Astrocyte (in vitro differentiated cells and primary cell): ENCODE measurements at regions not wholly inside any gene's neighbourhood (a gene's known extent, or its start where the extent isn't known, plus 50 kb on each side); places are given as distances from the start of the nearest gene placed in this dataset.

Experiments
- DNase-seq: peaks from one replicate; pipeline ENCODE4 v3.0.0-alpha.2; 2010; ENCODE audit warnings: low read depth
- FAIRE-seq: peaks from 2 replicates; lab custom pipeline; 2011; peaks lifted over from hg19 to GRCh38; lab: Jason Lieb, UNC
- H2AFZ ChIP-seq: 2 replicates; pipeline ENCODE4 v1.6.0; 2012; ENCODE audit warnings: low read depth, low read length, inconsistent platforms
- H3K27ac ChIP-seq: 2 replicates; pipeline ENCODE4 v1.5.1; 2011; ENCODE audit warnings: low read depth, low read length, inconsistent platforms
- H3K27me3 ChIP-seq: 2 replicates; pipeline ENCODE4 v1.6.0; 2011; ENCODE audit warnings: low read length, inconsistent platforms; ENCODE audit not compliant: insufficient read depth
- H3K36me3 ChIP-seq: 2 replicates; pipeline ENCODE4 v1.5.1; 2011; ENCODE audit warnings: low read length, inconsistent platforms; ENCODE audit not compliant: insufficient read depth
- H3K4me1 ChIP-seq: 2 replicates; pipeline ENCODE4 v1.5.1; 2011; ENCODE audit warnings: low read length, inconsistent platforms; ENCODE audit not compliant: insufficient read depth
- H3K4me2 ChIP-seq: 2 replicates; pipeline ENCODE4 v1.6.0; 2012; ENCODE audit warnings: low read length, inconsistent platforms
- H3K4me3 ChIP-seq: 2 replicates; pipeline ENCODE4 v1.5.1; 2011; ENCODE audit warnings: low read depth, mild to moderate bottlenecking, low read length, inconsistent platforms; ENCODE audit not compliant: insufficient read depth
- H3K79me2 ChIP-seq: 2 replicates; pipeline ENCODE4 v1.6.0; 2012; ENCODE audit warnings: mild to moderate bottlenecking, low read length, inconsistent platforms; ENCODE audit not compliant: insufficient read depth
- H3K9ac ChIP-seq: 2 replicates; pipeline ENCODE4 v1.6.0; 2012; ENCODE audit warnings: mild to moderate bottlenecking, low read length, inconsistent platforms
- H3K9me3 ChIP-seq: 2 replicates; pipeline ENCODE4 v1.5.1; 2012; ENCODE audit warnings: low read depth, mild to moderate bottlenecking, low read length, inconsistent platforms; ENCODE audit not compliant: insufficient read depth
- H4K20me1 ChIP-seq: 2 replicates; pipeline ENCODE4 v1.6.0; 2012; ENCODE audit warnings: low read length, inconsistent platforms; ENCODE audit not compliant: insufficient read depth
- H3K27ac Mint-ChIP-seq: one replicate; pipeline ENCODE4 v1.8.0; 2021; ENCODE audit warnings: mild to moderate bottlenecking, mixed read lengths; ENCODE audit not compliant: unreplicated experiment
- H3K27me3 Mint-ChIP-seq: one replicate; pipeline ENCODE4 v1.8.0; 2021; ENCODE audit warnings: low read depth, mixed read lengths; ENCODE audit not compliant: unreplicated experiment
- H3K36me3 Mint-ChIP-seq: one replicate; pipeline ENCODE4 v1.8.0; 2021; ENCODE audit warnings: low read depth, mixed read lengths; ENCODE audit not compliant: unreplicated experiment
- H3K4me1 Mint-ChIP-seq: one replicate; pipeline ENCODE4 v1.8.0; 2021; ENCODE audit warnings: low read depth, mixed read lengths; ENCODE audit not compliant: unreplicated experiment
- H3K4me3 Mint-ChIP-seq: one replicate; pipeline ENCODE4 v1.8.0; 2021; ENCODE audit warnings: mild to moderate bottlenecking, moderate library complexity, mixed read lengths; ENCODE audit not compliant: unreplicated experiment
- H3K9me3 Mint-ChIP-seq: one replicate; pipeline ENCODE4 v1.8.0; 2021; ENCODE audit warnings: mild to moderate bottlenecking, mixed read lengths; ENCODE audit not compliant: unreplicated experiment
- EZH2 ChIP-seq: IDR thresholded peaks from 2 replicates; pipeline ENCODE4 v1.6.1; 2012; ENCODE audit warnings: mild to moderate bottlenecking, low read length, inconsistent platforms; ENCODE audit not compliant: insufficient read depth
- TF ChIP-seq, protein P1 (sequence below): IDR thresholded peaks from 2 replicates; pipeline ENCODE4 v1.5.1; 2011; ENCODE audit warnings: low read depth, mild to moderate bottlenecking, inconsistent platforms, low read length, moderate library complexity; ENCODE audit not compliant: insufficient read depth

DNA sequence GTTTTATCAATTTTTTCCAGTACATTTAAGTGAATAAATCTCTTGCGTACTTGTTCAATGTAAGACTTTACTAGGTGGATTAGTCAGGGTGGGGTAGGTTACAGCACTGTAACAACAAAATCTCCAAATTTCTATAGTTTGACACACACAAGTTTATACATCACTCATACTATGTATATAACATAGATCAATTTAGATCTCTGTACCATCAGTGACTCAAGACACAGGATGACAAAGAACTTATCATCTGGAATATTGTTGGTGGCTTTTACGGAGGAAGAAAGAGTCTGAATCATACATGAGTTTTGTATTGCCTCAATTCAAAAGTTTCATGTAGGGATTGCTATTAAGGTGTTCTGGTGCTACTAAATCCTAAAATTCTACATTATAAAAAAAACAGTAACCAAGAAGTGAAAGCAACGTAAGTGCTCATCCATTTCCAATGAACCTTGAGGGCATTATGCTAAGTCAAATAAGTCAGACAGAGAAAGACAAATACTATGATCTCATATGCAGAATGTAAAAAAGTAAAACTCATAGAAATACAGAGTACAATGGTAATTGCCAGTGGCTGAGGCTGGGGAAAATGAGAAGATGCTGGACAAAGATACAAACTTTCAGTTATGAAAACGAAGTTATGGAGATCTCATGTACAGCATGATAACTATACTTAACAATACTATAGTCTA is 98.0 kb upstream of the DKK2 start:
- H3K4me3 ChIP-seq, result no peak overlapping the region
- no peak for DNase-seq
- no peak overlapping the region for H3K27ac Mint-ChIP-seq
- H3K36me3 ChIP-seq, result no peaks in the 10 kb centered on the region
- no peak overlapping the region for H3K4me3 Mint-ChIP-seq
- H3K27me3 Mint-ChIP-seq, result no peaks in the 10 kb centered on the region
- H3K9me3 ChIP-seq, result no peaks in the 10 kb centered on the region
- TF ChIP-seq EZH2, result no peak
- TF ChIP-seq, protein P1, sequence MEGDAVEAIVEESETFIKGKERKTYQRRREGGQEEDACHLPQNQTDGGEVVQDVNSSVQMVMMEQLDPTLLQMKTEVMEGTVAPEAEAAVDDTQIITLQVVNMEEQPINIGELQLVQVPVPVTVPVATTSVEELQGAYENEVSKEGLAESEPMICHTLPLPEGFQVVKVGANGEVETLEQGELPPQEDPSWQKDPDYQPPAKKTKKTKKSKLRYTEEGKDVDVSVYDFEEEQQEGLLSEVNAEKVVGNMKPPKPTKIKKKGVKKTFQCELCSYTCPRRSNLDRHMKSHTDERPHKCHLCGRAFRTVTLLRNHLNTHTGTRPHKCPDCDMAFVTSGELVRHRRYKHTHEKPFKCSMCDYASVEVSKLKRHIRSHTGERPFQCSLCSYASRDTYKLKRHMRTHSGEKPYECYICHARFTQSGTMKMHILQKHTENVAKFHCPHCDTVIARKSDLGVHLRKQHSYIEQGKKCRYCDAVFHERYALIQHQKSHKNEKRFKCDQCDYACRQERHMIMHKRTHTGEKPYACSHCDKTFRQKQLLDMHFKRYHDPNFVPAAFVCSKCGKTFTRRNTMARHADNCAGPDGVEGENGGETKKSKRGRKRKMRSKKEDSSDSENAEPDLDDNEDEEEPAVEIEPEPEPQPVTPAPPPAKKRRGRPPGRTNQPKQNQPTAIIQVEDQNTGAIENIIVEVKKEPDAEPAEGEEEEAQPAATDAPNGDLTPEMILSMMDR, result no peak
- H3K4me1 Mint-ChIP-seq, result peaks cover 14% of the 10 kb centered on the region
- H3K27ac ChIP-seq, result no peak overlapping the region
- no peaks in the 10 kb centered on the region for H3K27me3 ChIP-seq
- H2AFZ ChIP-seq, result no peak overlapping the region
- no peaks in the 10 kb centered on the region for H4K20me1 ChIP-seq
- no peaks in the 10 kb centered on the region for H3K9me3 Mint-ChIP-seq
- no peaks in the 10 kb centered on the region for H3K36me3 Mint-ChIP-seq
- peaks cover 4% of the 10 kb centered on the region for H3K4me1 ChIP-seq
- H3K4me2 ChIP-seq, result no peak overlapping the region
- FAIRE-seq, result no peak
- no peaks in the 10 kb centered on the region for H3K79me2 ChIP-seq
- H3K9ac ChIP-seq, result no peak overlapping the region

DNA sequence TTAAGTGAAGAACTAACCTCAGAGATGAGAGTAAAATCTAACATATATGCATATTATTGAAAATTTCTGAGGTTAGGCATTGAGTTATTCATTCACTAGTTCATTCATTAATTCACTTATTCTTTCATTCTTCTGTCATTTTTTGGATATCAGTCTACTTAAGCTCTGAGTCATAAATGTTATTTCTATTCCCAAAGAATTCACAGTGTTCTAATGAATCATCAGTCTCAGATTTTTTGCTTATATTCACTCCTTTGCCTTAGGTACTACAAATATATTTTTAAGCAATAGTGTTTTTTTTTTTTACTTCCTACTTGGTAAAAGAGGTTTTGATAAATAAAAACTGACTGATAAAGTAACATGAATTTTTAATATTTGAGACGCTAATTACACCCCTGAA is 95.2 kb upstream of the DKK2 start:
- peak; percentile 59 for FAIRE-seq
- peak; percentile 50 for DNase-seq

DNA sequence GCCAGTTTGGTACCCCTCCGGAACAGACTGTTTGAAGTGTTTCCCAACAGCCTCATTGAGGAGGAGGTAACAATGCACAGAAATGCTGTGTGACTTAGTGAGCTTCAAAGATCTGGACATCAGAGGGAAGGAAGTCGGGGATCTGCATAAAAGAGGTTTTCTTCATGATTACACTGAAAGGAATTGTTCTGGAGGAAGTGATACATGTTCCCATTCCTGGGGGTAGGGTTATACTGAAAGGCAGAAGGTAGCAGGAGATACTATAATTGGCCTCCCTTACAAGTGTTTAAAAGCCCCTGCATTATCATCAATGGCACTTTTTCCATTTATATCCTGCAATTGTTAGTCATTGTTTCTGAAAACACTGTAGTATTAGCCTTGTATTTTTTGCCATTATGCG is 94.0 kb upstream of the DKK2 start:
- H3K9ac ChIP-seq, result no peak overlapping the region
- H3K27ac ChIP-seq, result no peak overlapping the region
- Mint-ChIP-seq H3K27me3 (no peaks in the 10 kb centered on the region), H3K27ac (no peak overlapping the region), H3K4me3 (no peak overlapping the region), H3K4me1 (peaks cover 14% of the 10 kb centered on the region), H3K36me3 (no peaks in the 10 kb centered on the region), H3K9me3 (no peaks in the 10 kb centered on the region)
- H3K4me2 ChIP-seq, result peak overlapping the region; percentile 40
- no peaks in the 10 kb centered on the region for H3K79me2 ChIP-seq
- no peak overlapping the region for H3K4me3 ChIP-seq
- H3K4me1 ChIP-seq, result peaks cover 4% of the 10 kb centered on the region
- no peaks in the 10 kb centered on the region for H3K36me3 ChIP-seq
- no peak overlapping the region for H2AFZ ChIP-seq
- H3K27me3 ChIP-seq, result no peaks in the 10 kb centered on the region
- no peaks in the 10 kb centered on the region for H4K20me1 ChIP-seq
- DNase-seq, result no peak
- TF ChIP-seq, protein P1, result no peak
- TF ChIP-seq EZH2, result no peak
- H3K9me3 ChIP-seq, result no peaks in the 10 kb centered on the region
- no peak for FAIRE-seq

More for the DNA sequence above, 95.2 kb upstream of the DKK2 start:
- TF ChIP-seq, protein P1, result no peak
- no peak for TF ChIP-seq EZH2
- Mint-ChIP-seq H3K4me3 (no peak overlapping the region), H3K9me3 (no peaks in the 10 kb centered on the region), H3K36me3 (no peaks in the 10 kb centered on the region), H3K27me3 (no peaks in the 10 kb centered on the region), H3K4me1 (peaks cover 14% of the 10 kb centered on the region), H3K27ac (no peak overlapping the region)
- no peaks in the 10 kb centered on the region for H3K9me3 ChIP-seq
- H3K79me2 ChIP-seq, result no peaks in the 10 kb centered on the region
- no peak overlapping the region for H3K4me3 ChIP-seq
- no peaks in the 10 kb centered on the region for H3K27me3 ChIP-seq
- peaks cover 4% of the 10 kb centered on the region for H3K4me1 ChIP-seq
- no peak overlapping the region for H3K27ac ChIP-seq
- H2AFZ ChIP-seq, result no peak overlapping the region
- no peak overlapping the region for H3K4me2 ChIP-seq
- H4K20me1 ChIP-seq, result no peaks in the 10 kb centered on the region
- no peak overlapping the region for H3K9ac ChIP-seq
- no peaks in the 10 kb centered on the region for H3K36me3 ChIP-seq
